ELF-1 (cell line): ENCODE measurements at regions not wholly inside any gene's neighbourhood (a gene's known extent, or its start where the extent isn't known, plus 50 kb on each side); places are given as distances from the start of the nearest gene placed in this dataset.

Experiments
- DNase-seq: peaks from one replicate; pipeline ENCODE4 v3.0.0-alpha.2; 2016; ENCODE audit warnings: low read depth, low spot score

- DNase-seq = no peak
These were observed 516.8 kb downstream of the CFAP47 start for GRCh38 chrX:36436361-36436760.

DNA sequence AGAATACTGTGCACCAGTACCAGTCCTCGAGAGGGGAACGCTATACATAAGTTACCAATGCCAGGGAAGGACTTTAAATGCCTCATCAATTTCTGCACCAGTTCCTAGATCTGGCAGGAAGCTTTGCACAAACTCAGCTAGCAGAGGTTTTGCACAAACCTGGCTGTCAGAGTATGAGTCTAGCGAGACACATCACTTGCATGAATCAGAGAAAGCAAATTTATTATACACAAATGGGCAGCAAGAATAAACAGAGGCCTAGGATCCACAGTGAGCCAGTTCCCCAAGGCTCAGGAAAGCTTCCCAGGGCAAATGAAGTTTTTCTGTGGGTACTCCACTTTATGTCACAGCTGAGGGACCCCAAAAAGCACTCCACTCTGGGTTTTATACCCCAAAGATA lies 523.5 kb downstream of the CFAP47 start:
- no peak for DNase-seq

DNA sequence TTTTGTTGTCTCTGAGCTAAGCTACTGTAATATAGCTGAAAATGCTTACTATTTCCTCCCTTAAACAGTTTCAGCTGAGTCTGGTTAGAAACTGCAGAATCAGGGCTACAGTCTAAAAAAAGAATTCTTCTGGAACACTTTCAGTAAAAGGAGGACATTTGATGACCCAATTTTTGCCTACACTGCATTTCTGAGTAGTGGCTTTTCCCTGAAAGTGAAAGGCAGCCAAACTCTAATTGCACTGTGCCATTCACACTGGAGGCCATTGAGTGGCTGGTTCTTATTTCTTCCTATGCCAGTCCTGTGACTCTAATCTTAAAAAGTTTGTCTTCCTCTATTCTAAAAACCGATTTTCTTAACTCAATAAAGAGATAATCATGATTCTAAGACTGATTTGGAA lies 526.0 kb downstream of the CFAP47 start:
- no peak for DNase-seq

GRCh38 chrX:36462142-36462541 lies 542.6 kb downstream of the CFAP47 start:
- no peak for DNase-seq

DNA sequence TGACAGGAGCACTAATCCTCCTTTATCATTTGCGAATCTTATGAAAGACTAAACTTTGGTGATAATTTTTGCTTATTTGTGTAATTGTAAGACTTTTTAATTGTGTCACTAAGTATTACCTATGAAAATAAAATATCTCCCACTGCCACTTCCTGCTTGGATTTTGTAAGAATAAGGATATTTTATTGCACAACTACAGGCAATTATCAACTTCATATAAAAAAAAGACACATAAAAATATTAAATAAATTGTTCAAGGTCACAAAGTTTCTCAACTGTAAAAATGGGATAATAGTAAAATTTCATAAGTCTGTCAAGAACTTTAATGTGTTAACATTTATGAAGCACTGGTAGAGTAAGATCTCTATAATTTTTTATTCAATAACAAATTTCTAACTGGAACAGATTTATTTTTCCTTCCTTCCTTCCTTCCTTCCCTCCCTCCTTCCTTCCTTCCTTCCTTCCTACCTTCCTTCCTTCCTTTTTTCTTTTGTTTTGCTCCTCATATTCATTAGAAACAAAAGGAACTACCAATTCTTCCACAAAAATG lies 527.6 kb upstream of the FAM47C start:
- DNase-seq = no peak

GRCh38 chrX:36501169-36501702 lies 506.9 kb upstream of the FAM47C start:
- DNase-seq = no peak

- no peak for DNase-seq
These were observed 503.5 kb upstream of the FAM47C start for GRCh38 chrX:36504625-36505024.

GRCh38 chrX:36508042-36508441 lies 500.1 kb upstream of the FAM47C start:
- DNase-seq = no peak

- no peak for DNase-seq
These were observed 497.4 kb upstream of the FAM47C start for GRCh38 chrX:36510736-36511135.

DNA sequence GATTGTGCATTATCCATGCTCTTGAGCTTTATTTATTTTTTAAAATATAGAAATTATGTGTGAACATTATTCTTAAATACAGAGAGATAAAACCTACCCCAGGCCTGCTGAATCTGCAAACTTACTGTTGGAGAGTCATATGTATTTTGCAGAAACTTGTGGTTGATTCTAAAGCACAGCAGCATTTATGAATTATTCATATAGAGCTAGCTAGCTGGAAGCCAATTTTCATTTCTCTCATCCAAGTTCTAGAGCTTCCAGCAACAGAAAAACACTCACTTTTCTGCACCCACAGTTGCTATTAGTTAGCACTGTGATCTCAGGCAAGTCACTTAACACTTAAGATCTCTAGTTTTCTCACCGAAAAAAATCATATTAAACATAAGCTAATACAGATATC lies 479.5 kb upstream of the FAM47C start:
- no peak for DNase-seq

GRCh38 chrX:36534900-36535299 lies 473.3 kb upstream of the FAM47C start:
- DNase-seq = peak; percentile 59

GRCh38 chrX:36543499-36543898 lies 464.7 kb upstream of the FAM47C start:
- peak; percentile 10 for DNase-seq

GRCh38 chrX:36562986-36563385 lies 445.2 kb upstream of the FAM47C start:
- DNase-seq = no peak

- no peak for DNase-seq
These were observed 439.2 kb upstream of the FAM47C start for GRCh38 chrX:36568946-36569345.

DNA sequence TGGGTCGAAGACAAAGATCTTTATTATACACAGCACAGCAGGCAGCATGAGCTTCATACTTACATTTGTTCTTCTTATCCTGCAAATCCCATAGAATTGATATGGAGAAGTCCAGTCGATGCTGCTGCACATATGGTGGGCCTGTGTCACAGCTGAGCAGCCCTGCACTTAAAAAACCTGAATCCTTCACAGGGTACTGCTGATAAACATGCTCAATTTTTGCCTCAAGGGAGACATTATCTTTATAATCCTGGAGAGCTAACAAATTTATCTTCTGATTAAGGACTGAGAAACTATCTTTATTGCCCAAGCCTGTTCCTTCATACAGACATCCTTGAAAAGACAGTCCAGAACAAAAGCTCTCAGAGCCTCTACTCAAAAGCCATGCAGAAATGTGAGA lies 434.4 kb upstream of the FAM47C start:
- no peak for DNase-seq

GRCh38 chrX:36575670-36576069 lies 432.5 kb upstream of the FAM47C start:
- no peak for DNase-seq

DNA sequence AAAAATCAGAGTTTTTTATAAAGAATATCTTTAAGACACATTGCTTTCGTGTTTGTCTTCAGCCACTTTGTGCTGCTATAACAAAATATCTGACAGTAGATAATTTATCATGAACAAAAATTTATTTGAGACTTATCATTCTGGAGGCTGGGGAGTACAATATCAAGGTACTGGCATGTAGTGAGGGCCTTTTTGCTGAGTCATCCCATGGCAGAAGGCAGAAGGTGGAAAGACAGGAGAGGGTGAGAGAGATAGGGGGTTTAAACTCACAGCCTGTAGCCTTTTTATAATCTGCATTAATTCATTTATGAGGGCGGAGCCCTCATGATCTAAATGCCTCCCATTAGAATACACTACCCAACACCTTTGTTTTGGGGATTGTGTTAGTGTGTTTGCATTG lies 431.2 kb upstream of the FAM47C start:
- no peak for DNase-seq

DNA sequence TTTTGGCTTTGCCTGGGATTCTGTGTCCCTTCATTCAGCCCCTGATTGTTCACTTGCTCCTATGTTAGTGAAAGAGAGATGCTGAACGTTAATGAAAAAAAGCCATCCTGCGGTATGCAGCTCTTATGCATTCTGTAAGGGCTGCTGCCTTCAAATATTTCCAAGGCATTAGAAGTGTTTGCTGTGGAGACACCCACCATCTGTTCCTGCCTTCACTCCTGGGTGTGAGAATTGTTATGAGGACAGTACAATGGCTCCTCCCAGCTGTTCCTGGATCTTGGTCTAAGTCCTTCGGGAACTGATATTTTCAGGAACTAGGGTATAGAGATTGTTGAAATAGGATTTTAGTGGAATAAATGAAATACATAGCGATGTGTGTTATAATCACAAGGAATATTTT lies 427.1 kb upstream of the FAM47C start:
- DNase-seq = no peak

GRCh38 chrX:36583674-36584073 lies 424.5 kb upstream of the FAM47C start:
- no peak for DNase-seq

GRCh38 chrX:36609616-36610585 lies 398.3 kb upstream of the FAM47C start:
- DNase-seq = no peak

- DNase-seq = no peak
These were observed 381.3 kb upstream of the FAM47C start for GRCh38 chrX:36626898-36627297.

GRCh38 chrX:36640232-36640631 lies 367.9 kb upstream of the FAM47C start:
- no peak for DNase-seq

GRCh38 chrX:36642052-36642451 lies 366.1 kb upstream of the FAM47C start:
- DNase-seq = peak; percentile 6
